ENCODE measurements at regions not wholly inside any gene's neighbourhood (a gene's known extent, or its start where the extent isn't known, plus 50 kb on each side); places are given as distances from the start of the nearest gene placed in this dataset.

DNA sequence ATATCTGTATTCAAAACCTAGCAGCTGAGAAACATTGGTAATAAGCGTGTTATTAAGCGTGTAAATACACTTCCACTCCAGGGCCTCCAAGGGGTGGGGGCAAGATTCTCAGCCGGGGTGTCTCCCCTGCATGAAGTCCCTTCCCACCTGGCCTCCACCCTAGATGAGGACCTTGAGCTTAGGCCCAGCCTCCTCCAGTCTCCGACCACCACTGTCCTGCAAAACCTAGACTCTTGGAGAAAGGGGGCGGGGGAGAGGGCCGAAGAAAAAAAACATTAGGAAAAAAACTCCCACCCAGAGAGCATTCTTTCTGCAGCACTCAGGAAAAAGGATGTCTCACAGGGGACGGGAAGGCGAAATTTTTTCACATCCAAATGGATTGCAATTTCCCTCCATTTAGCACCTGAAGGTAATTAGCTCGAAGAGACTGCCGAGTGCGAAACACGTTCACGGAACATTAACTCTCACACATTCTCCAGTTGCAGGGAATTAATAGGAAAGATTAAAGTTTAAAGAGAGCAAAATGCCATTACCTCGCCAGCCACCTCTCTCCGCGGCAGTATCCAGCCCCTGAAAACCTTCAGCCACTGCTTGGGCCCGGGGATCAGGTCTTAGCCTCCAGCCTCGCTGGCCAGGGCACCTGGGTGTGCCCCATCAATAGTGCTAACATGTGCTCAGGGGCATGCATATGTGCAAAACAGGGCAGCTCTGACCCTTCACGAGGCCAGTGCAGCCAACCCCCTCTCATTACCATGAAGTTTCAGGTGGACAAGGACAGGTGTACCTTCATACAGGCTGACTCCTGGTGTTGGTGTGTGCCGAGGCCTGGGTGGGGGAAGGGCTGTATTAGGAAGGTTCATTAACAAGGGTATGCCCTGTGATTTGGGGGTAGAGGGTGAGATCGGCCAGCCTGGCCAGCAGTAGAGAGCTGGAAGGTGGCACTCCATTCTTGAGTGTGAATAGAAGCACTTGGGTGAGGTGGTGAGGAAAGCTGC, 77.2 kb downstream of the HIF1AN start:
- DNase-seq (ENCODE audit: low read depth in 2 of 2, low spot score in 1 of 2), result no peak

DNA sequence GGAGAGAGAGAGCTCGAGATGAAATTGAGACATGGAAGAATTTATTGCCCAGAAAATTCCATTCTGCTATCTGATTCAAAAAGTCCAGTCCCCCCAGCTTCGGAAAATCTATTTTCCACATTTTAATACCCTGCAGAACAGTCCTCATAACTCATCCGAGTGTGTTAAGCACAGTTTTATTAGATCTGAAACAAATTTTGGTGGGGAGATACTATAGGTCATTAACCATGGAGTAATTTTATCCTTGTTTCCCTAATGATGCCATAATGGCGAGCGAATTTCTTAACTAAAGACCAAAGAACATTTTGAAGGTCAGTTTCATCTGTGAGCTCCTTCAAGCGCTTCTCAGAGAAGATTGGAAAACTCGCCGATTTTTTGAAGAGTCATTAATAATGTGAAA, 78.1 kb downstream of the HIF1AN start:
- no peak for DNase-seq (ENCODE audit: low read depth in 2 of 2, low spot score in 1 of 2)

DNA sequence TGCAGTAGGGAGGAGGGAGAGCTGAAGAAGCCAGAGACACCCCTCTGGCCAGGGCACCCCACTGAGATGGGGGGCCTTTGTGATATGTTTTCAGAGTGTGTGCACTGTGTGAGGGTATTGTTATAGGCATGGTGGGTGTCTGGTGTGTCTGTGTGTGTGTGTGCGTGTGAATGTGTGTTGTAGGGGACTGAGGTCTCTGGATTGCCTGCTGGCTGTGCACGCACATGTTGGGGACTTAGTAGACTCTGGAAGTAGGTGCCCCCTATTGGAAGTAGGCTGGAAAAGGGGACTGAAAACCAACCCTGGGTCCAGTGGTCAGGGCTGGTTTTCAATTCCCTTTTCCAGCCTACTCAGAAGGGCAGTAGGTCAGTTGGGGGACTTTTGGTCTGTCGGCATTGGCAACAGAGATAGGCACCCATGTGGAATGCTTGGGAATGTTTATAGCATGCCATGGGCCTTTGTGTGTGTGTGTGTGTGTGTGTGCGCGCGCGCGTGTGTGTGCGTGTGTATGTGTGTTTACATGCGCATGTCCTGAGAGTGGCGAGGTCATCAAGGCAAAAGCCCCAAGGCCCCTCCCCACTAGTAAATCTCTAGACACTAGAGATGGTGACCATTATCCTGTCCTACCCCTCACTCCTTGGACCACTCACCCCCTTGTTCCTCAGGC, 78.8 kb downstream of the HIF1AN start:
- DNase-seq (ENCODE audit: low read depth in 2 of 2, low spot score in 1 of 2), result no peak

DNA sequence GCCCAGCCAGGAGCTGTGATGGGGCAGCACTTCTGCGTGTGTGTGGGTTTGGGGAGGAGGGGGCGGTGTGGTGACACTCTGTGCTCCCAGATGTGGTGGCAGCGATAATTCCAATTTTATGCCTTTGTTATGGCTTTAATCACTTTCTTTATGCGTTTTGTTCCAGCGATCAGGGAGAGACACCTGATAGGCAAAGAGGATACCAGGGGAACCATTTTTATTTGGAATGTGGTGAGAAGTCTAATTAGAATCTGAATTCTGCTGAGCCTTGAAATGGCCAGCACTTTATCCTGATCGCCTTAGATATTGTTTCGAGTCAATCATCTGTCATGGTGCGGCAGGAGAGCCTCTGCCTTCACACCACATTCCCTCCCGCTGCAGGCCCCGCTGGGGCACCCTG, 79.5 kb downstream of the HIF1AN start:
- no peak for DNase-seq (ENCODE audit: low read depth in 2 of 2, low spot score in 1 of 2)

DNA sequence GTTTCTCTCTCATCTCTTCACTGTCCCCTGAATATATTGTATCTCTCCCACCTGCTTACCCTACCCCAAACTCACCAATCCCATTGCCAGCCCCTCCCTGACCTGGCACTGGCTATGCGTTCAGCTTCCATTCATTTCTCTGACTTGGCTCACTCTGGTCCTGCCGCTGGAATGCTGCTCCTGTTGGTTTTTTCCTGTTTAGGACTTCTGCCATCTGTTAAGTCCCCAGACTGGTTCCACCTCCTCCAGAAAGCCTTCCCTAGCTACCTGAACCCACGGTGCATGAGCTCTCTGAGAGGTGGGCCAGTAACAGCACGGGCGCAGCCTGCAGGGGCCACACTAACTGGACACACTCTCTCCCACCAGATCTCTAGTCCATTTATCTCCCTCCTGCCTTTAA, 80.2 kb downstream of the HIF1AN start:
- DNase-seq (ENCODE audit: low read depth in 2 of 2, low spot score in 1 of 2), result no peak

DNA sequence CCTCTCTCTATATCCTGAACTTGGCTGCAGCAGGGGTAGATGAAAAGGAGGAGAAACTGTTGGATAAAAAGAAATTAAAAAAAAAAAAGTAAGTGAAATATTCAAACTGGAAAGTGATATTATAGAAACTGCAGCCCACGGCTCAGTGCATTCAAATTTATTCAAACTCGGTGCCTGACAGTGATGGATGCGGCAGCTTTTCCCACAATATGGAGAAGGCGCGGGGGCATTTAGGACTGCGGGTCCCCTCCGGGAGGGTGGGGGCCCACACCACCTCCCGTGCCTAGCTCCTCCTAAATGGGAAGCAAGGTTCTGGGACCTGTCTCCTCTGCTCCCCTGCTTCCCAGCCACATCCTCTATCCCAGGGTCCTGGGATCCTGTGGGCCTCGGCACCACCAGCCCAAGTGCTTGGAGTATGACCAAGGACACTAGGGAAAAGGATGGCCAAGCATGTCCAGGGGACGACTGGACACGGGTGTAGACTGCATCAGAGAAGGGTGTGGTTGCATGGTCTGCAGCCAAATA, 82.4 kb downstream of the HIF1AN start:
- no peak for DNase-seq (ENCODE audit: low read depth in 2 of 2, low spot score in 1 of 2)

DNA sequence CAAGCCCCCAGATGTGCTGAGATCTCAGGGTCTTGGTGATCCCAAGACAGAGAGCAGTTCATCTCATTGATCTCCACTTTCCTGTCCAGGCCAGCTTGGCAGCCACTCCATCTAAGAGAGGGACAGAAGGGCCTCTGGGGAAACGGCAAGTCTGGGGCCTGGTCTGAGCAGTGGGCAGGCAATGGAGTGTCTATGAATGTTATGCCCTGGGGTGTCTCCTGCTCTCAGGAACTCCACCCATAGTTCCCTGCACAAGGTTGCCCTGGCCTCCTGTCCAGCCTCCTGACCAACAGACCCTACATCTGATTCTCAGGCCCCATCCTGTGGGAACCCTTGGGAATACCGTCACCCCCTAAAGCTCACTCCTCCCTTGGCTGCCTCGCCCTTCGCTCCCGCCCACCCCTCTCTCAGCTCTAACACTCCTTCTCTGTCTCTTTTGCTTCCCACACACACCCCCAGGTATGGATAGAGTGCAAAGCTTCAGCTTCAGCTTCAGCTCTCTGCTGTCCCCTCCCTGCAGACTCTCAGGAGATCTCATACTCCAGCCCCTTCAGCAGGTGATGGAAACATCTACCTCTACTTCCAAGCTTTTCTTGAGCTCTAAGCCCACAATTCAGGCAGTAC, 83.0 kb downstream of the HIF1AN start:
- DNase-seq (ENCODE audit: low read depth in 2 of 2, low spot score in 1 of 2), result no peak

DNA sequence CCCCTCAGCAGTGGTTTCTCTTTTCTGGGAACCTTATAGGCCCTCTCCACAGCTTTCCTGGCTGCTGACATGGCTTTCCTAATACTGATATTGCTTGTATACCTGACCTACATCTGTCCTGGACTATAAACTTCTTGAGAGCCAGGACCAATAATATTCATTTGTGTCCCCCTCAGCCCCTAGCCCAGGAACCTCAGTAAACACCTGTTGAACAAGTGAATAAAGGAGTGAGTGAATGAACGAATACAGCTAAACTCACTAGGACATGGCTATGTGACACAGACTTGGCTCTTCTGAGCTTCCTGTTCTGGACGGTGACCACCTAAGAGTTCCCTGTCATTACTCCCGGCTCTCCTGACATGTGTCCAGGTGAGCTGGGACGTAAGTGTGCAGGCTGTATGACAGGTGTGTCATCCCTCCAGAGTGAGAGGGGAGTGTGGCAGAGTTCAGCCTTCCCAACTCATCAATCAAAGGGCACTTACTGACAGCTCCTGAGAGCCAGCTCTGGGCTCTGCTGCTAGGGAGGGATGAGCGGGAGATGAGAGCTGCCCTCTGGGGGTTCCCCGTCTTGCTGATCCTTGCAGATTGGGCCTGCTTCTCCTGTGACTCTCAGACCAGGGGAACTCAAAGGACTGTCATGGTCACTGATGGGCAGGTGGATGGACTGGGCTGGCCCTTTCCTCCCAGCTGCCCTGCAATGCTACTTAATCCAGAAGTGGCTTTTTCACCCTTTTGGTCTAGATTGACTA, 84.5 kb downstream of the HIF1AN start:
- no peak for DNase-seq (ENCODE audit: low read depth in 2 of 2, low spot score in 1 of 2)

DNA sequence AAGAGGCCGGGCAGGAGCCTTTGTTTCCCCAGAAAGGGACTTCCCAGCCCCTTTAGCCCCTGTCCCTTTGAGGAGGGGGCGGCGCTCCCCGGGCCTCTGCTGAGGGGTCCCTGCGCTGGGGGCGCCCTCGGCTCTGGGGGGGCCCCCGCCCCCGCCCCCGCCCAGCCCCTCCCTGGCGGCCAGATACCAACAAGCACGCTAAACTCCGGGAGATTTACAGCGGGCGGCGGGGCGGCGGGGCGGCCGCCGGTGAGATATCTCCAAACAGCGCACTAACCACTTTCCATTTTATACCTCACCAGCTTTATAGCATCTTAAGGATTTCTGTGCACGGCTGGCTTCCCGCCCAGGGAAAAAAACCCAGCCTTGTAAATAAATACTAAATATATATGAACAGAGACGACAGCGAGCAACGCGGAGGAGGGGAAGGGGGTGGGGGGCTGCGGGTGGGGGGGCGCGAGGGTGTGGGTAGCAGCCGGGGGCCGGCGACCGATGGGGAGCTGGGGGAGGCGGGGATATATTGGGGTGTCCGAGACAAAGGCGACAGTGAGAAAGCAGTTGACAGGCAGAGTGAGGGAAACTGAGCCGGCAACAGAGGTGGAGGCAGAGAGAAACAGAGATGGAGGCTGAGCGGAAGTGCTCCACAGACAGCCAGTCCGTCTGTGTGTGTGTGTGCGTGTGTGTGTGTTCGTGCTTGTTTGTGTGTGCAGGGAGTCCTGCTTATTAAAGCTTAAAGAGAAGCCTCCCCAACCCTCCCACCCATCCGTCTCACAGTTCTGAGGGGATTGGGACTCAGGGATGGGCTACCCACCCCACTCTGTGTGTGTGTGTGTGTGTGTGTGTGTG, 85.8 kb downstream of the HIF1AN start:
- peak in 1 of 2 donors; percentile 1 for DNase-seq (ENCODE audit: low read depth in 2 of 2, low spot score in 1 of 2)

DNA sequence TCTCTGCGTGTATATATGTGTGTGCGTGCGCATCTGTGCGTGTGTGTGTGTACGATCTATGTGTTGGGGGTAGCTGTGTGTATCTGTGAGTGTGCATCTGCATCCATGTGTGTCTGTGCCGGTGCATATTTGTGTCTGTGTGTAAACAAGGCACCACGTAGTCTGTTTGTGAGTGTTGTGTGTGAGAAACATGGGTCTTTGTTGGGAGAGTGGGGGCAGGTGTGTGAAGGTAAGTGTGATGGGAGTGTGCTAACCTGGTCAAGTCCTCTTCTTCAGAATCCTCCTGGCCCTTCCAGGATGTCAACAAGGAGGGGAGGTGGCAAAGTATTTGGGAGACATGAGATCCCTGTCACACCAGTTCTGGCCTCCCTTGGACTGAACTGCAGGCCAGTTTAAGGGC, 87.2 kb downstream of the HIF1AN start:
- DNase-seq (ENCODE audit: low read depth in 2 of 2, low spot score in 1 of 2), result no peak

DNA sequence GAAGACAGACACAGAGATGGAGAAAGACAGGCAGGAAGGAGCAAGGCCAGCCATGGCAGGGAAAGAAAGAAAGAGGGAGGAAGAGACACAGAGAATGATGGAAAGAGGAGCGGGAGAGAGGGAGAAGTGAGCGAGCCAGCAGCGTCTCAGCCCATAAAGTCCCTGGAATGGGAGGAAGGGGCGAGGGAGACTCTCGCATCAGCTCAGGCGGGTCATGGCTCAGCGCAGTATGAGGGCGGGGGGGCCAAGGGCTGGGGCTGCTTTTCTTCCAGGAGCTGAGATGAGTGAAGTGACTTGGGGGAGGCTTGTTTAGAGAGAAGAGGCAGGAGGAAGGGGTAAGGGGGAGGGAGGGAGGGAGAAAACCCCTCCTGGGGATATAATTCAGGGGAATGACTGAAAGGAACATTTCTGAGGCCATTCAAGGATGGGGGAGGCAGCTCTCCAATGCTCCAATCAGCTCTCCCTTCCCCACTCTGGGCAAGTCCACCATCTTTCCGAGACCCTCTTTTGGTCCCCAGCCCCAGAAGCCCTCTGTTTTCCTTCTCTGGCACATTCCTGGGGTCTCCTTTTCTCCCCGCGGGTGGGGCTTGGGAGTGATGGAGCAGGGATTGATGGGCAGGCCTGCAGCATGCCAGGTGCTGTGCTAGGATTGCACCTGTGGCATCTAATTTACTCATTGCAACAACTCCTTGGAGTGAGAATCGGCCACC, 87.9 kb downstream of the HIF1AN start:
- DNase-seq (ENCODE audit: low read depth in 2 of 2, low spot score in 1 of 2), result no peak

DNA sequence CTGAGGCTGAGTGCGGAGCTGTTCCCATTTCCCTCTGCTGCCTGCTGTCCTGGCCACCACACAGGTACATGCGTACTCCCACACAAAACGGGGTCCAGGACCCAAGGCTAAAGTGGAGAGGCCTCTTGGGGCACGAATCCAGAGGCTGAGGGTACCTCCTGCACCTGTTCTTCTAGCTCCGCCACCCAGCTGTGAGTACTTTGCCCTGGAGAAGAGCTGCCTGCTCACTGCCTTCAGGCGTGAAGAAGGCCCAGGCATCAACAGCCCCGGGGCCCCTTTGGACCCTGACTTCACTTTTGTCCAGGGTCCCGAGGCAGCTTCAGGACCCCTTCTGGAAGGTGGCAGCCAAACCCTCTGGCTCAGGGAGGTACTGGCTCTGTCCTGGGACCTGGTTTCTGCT, 88.6 kb downstream of the HIF1AN start:
- no peak for DNase-seq (ENCODE audit: low read depth in 2 of 2, low spot score in 1 of 2)

DNA sequence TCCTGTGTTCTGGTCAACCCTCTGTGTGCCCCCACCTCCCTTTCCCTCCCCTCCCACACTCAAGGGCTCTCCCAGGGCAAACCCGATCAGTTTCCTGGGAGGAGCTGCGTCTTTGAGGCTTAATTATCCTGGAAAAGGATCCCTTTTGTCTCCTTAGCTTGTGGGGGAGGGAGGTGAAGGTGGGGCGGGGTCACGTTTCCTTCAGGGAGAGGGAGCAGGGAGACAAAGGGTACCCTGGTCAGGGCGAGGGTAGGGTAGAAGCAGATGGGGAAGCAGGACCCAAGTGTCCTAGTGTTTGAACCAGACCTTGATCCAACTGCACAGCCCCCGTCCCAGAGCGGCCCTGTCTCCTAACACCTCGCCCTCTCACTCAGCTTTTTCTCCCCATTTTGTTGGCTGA, 90.1 kb downstream of the HIF1AN start:
- no peak for DNase-seq (ENCODE audit: low read depth in 2 of 2, low spot score in 1 of 2)

DNA sequence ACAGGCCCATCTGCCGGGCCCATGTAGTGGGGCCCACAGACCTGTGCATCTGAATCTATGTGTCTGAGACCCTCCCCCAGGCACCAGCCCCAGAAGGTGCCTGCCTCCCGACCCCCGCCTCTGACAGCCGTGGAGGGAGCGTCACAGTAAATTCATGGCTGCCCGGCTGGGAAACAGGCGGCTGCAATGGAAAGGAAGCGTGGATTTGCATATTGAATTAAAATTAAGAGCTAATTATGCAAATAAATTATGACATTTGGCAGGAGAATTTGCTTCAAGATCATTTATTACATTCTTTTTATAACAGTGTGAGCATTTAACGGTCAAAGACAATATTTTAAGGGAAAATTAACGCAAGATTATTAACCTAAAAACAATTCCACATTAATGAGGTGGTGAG, 92.3 kb downstream of the HIF1AN start:
- DNase-seq (ENCODE audit: low read depth in 2 of 2, low spot score in 1 of 2), result no peak

DNA sequence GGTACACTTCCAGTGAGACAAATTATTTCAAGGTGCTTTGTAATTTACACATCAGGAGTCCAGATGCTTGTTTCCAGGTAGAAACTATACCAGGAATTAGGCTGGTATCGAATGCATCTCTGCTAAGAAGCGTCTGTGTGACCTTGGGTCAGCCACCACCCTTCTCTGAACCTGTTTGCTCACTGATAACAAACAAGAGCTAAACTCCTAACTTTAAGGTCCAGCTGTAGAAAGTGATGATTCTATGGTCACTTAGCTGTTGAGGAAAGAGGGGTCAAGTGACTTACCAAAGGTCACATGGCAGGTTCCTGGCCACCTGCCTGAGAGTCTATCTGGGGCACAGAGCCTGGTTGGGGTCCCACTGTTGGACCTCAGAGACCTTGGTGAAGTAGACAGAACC, 95.4 kb downstream of the HIF1AN start:
- DNase-seq (ENCODE audit: low read depth in 2 of 2, low spot score in 1 of 2), result no peak

DNA sequence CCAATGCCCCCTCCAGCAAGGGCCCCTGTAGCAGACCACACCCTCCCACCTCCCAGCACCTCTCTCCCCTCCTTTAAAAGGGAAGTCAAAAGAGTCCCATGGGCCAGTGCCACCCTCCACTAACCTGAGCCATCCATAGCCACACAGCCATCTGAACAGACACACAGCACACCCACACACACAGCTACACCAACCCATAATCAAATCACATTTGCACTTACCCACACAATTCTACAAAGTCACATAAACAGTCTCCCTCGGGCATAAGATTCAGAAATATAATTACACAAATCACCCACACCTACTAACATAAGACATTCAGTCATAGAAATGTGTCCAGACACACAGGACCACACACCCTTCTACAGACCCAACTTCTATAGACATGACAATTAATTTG, 96.3 kb downstream of the HIF1AN start:
- no peak for DNase-seq (ENCODE audit: low read depth in 2 of 2, low spot score in 1 of 2)

DNA sequence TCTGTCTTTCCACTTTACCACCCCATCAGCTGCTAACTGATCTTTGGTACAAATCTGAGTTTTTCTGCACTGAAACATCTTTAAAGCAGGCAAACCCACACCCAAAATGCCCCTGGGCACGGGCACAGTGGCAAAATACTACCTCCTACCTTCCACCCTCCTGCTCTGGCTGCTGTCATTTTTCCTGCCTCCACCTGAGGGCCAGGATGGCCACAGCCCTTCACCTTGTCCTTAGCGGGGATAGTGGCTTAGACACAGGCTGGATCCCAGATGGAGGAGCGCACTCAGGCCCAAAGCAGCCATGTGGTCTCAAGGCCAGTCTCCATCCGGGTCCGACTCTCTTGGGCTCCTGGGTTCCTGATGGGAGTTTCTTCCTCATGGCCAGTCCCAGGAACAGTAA, 98.3 kb downstream of the HIF1AN start:
- no peak for DNase-seq (ENCODE audit: low read depth in 2 of 2, low spot score in 1 of 2)

DNA sequence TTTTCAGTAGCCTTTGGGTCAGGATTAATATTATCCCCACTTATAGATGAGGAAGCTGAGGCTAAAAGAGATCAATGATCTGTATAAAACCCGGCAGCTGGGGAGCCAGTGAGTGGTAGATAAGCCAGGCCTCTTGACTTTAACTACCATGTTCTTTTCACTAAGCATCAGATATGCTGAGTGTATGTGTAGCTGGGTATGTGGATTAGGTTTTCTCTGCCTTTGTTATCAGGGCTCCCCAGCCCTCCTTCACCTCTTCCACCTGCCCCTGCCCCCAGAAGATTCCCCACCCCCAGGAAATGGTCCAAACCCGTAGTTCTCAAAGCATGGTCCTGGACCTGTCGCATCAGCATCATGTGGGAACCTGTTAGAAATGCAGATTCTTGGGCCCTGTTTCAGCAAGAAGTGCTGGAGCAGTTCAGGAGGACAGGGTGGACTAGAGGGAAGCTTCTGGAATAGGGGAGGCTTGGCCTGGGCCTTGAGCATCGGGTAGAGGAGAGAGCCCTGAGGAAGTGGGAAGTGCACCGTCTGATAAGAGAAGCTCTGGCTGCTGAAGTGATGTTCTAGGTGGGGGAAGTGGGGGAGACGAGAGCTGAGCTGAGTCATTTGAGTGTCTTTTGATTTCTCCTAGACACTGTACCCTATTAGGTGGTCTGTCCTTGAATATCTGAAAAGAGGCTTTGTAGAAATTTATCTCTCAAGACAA, 101.3 kb downstream of the HIF1AN start:
- DNase-seq (ENCODE audit: low read depth in 2 of 2, low spot score in 1 of 2), result no peak

DNA sequence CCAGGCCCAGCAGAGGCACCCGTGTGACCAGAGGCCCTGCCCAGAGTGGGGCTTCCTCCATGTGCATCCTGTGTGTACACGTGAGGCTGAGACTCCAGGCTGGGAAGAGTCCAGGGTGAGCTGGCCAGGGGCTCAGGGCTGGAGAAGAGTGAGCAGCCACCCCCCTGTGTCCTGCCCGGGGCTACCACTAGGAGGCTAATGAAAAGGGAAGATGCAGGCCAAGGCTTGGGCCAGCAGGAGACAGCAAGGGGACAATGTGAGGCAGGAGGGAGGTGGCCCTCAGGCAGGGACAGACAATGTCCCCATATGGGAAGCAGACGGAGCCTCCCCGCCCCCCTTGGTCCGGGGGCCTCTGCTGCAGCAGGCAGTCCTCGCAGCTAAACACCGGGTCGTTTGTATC, 102.0 kb downstream of the HIF1AN start:
- DNase-seq (ENCODE audit: low read depth in 2 of 2, low spot score in 1 of 2), result no peak
